GM19238 (cell line): ENCODE measurements at regions not wholly inside any gene's neighbourhood (a gene's known extent, or its start where the extent isn't known, plus 50 kb on each side); places are given as distances from the start of the nearest gene placed in this dataset.

Source experiments
- DNase-seq: peaks from one replicate; pipeline ENCODE4 v3.0.0; 2011; ENCODE audit warnings: low spot score; ENCODE audit not compliant: insufficient read length

DNA sequence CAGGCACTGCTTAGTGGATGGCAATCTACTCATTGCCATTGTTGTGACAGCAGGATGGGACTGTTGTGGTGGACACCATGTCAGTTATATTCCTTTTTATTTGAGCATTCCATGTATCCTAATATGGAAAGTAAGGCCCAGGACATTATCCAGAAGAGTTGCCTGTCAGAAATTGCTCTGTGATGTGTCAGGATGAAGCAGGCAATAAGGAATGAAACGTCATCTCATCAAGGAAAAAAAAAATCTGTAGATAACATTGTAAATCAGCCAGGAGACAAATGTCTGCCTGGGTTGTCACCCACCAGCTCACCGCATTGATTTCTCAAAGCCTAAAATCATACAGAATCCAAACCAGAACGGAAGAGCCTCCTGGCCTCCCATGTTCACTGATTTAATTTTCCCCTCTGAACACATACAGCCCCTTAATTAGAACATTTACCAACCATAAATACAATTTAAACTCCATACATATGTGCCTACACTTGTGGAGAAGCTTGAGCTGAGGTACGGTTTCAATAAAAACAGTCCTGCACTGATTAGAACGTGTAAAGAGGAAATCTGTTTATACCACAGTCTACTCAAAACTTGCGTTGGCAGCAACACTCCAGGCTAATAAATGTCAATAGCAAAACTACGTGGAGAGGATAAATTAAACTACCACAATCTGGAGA is 73.9 kb downstream of the FOXD1 start:
- DNase-seq, result no peak

DNA sequence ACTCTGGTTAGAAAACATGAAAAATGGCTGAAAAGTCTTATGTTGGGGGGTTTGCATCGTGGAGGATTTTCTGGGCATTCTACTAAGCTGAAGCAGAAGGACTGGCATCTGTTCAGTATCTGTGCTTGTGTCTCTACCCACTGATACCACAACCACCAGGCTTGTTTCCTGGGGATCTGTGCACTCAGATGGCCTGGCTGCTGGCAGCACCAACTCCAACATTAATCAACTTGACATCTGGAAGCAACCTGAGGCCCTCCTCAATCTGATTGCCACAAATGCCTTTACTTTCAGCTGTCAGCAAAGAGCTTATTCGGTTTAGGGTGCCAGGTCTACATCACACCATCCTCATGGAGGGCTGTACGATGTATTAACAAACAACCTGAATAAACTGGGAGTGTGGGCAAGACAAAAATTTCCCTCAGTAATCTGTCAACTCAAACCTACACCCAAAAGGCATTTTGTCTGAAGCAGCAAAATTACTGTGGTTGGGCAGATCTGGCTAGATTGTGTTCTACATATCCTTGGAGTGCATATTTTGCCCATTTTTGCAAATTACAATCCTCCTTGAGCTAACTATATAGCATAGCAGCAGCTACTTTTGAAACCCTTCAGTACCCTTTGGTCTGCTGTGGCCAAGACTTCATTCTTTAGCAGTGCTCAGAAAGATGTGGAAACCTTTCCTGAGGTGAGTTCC is 74.6 kb downstream of the FOXD1 start:
- no peak for DNase-seq

DNA sequence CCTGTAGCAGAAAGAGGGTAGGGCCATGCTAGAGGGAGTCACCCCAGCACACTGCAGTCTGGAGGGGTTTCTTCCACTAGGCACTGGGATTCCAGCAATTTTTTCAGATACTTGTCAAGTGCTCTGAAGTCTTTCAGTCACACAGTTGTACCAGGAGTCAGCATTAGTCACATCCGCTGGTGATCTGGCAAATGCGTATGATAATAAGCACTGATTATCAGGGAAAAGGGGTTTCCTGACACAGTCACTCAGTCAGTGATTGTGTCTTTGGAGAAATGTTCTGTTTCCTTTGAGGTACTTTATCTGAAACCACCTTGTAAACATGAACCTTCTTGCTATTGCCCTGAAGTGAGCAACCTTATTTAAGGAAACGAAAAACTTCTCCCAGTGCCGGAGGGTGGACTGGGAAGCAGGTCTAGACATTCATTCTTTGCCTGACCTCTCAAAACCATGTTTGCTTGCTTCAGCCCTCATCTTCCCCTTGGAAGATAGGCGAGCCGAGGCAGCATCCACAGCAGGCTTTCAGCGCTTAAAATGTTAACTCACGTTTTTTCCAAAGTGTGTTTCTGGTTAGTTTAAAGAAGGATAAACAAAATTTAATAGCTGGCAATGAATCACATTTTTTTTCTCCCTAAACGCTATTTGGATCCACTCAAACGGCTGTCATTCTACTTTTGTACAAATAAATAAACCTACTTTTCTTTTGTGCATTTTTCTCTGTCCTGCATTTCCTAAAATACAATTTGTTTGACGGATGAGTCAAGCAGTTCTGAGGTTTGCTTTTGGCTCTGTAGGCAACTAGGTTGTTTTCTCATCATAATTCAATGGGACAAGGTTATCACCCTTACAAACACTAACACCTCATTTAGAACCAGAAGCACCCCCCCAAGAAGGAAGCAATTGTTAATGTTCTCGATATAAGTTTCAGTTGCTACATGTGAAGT is 77.7 kb downstream of the FOXD1 start:
- DNase-seq, result no peak

DNA sequence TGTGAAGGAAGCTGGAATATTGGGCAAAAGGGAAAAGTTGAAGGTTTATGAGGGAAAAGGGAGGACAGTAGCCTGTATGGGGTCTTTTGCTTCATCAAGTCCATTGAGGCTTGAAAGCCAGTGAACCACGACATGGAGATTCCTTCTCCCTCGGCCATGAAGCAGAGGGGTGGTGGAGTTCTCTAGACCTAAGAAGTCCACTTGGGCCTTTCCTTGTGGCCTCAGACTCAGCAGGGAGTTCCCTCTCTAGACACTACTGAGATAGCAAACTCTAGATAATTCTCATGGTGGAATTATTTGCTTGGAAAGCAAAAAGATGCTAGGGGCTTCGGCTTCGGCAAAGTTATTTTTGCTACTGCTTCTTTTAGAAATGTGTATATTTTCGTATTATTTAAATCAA is 78.5 kb downstream of the FOXD1 start:
- no peak for DNase-seq

DNA sequence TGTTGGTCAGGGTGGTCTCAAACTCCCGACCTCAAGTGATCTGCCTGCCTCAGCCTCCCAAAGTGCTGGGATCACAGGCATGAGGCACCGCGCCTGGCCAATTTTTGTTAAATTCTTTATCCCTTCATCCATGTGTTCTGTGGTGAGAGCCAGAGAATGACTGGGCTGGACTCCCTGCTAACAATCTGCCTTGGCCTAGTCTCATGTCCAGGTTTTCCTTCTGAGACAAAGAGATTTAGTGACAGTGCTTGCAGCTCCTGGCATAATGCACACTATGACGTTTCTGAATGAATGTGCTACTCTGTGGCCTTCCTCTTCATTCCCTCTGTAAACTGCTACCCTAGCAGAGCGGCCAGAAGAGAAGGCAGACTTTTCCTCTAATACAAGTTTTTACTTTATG is 79.3 kb downstream of the FOXD1 start:
- no peak for DNase-seq

DNA sequence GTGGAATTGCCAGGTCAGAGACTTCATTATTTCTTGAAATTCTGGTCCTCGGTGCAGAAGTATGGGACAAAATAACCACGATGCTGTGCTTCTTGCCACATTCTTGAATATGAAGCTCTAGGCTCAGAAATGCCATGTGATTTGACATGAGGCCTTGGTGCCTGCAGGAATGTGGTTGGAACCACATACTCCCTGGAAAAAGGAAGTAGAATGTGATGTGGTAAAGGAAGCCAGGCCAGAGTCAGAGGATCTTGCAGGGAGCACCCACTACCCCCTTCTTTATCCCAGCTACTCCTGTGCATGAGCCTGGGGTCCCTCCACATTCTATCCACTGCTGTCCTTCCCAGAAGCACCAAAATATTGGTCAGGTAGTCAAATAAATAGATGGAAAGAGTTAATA is 80.9 kb downstream of the FOXD1 start:
- DNase-seq, result no peak

DNA sequence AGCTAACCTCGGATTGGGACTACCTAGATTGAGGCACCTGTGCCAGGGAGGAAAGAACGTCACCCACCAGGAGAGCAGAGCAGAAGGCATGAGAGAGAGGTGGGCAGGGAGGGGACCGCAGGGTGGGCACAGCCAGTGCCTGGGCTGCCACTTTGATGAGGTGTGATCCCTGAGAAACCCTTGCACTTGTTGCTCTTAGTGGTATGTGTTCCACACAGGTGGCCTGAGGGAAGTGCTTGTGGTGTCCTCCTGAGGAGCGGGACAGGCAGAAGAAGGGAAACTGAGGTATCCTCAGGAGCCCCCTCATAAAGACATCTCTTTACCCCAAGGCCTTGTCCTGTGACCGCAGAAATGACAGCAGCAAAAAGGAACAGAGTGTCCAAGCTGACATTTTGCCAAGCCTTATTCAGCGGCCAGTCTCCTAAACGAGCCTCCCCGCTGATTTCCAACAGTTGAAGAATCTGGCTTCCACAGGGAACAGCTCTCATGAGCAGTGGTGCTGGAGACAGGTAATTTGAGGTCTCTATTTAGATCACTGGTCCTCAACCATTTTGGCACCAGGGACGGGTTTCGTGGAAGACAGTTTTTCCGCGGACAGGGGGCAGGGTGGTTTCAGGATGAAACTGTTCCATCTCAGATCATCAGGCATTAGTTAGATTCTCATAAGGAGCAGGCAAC is 82.4 kb downstream of the FOXD1 start:
- no peak for DNase-seq

DNA sequence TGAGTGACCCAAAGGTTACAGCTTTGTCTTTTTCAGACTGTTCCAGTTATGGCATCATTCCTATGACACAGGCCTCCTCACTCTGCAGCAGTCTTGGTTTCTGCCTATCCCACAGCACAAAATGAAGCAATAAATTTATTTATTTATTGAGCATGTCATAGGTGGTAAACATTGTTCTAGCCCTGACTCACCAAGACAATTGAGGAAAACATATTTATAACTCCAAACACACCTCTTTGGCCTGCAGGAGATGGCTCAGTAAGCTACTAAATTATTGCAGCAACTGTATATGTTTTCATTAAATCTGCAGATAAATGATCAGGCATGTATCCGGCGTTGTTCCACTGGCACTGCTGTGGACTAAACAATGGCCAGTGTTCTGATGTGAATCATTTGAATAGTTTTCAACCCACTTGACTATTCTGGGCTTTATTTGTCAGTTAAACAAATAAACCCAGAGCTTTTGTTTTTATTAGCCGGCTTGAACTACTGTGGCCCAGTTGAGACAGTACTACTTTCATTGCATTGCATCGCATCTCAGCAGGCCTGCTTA is 83.2 kb downstream of the FOXD1 start:
- no peak for DNase-seq

DNA sequence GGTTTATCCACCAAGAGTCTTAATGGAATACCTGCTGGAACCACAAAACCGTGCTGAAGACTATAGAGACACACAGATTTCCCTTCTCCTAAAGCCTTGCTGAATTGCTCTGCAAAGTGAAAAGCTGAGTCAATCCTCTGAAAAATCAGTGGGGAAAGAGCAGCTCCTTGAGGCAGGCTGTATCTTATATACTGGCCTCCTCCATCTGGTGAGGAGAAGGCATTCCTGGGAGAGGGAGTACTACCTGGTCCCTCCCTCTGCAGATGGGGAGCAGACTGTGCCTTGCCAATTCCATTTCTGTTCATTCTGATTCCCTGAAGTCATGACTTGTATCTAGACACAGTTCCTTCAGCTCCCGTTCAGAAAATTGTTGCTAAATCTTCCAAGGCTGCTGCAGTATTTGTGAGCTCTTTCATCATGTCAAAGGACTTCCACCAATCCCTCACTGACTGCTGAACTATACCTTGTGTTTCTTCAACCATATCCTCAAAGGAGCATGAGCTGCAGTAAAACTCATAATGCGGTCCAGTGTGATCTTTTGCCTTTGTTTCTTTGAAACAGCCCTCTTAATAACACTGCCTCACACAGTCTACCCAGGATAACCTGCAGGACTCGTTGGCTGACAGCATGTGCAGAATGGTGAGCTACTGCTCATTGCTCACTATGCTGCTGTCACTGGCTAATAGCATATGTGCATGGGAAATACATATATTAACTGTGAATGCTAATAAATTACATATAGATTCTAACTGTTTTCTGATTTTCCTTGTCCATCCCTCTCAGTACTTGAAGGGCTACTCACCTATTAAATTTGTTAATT is 84.5 kb downstream of the FOXD1 start:
- DNase-seq, result no peak

DNA sequence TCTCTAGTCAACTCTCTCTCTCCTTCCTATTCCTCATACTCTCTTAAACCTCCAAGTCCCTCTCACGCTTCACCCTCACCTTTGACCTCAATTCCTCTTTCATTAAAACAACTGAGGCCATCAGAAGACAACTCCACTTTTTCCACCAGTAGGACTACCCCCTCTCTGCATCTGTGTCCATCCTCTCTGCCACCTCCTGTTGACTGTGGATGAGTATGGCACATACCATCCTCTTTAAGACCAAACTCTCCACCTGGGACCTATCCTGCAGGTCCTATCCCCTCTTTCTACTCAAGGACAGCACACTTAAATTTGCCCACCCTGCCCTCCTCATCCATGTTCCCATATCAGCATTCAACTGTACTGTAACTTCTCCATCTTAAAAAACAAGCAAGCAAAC is 89.2 kb downstream of the FOXD1 start:
- DNase-seq, result no peak

DNA sequence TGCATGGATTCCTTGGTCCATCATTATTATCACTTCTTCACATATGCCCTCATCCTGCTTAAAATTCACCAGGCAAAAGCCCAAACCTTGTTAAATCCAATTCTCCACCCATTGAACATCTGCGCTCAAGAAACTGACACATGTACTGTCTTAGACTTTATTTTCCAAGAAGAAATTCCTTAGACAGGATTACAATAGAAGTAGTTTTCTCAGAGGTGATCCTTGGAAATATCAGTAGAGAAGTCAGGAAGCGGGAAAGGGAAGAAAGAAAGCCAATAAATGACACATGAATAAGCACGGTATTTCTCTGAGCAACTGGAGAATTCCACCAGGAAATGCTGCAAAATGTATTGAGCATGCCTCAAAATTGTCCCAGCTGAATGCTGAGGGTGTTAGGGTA is 90.2 kb downstream of the FOXD1 start:
- no peak for DNase-seq

DNA sequence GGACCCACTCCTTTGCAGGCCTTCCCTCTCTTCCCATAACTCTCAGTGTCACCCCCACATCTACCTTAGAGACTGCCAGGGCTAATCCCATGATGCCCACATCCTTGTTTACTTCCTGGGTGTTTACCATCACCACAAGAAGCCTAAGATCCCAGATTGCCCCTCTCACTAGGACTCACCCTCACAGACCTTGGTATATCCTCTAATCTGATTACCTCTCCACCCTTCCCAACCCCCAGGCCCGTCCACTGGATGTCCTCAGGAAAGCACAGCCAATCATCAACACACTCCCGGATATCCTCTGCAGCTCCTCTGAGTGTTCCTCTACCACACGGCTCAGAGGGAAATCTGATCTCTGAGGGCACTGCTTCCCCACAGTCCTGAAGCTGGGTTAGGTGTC is 91.0 kb downstream of the FOXD1 start:
- DNase-seq, result no peak

DNA sequence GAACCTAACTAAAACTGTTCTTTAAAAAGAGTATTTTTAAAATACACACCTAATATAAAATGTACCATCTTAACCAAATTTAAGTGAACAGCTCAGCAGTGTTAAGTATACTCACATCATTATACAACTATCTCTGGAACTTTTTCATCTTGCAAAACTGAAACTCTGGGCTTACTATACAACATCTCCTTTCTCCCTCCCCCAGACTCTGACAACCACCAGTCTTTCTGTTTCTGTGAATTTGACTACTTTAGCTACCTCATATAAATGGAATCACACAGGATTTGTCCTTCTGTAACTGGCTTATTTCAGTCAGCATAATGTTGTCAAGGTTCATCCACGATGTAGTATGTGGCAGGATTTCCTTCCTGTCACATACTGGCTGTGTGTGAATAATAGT is 93.5 kb downstream of the FOXD1 start:
- no peak for DNase-seq

DNA sequence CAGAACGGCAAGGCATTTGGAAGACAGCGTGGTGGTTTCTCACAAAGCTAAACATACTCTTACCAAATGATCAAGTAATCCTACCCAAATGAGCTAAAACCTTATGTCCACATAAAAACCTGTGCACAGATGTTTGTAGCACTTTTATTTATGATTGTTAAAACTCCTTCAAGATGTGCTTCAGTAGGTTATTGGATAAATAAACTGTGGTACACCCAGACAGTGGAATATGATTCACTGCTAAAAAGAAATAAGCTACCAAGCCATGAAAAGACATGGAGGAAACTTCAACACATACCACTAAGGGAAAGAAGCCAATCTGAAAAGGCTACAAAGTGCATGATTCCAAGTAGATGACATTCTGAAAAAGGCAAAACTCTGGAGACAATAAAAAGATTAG is 94.2 kb downstream of the FOXD1 start:
- DNase-seq, result no peak

DNA sequence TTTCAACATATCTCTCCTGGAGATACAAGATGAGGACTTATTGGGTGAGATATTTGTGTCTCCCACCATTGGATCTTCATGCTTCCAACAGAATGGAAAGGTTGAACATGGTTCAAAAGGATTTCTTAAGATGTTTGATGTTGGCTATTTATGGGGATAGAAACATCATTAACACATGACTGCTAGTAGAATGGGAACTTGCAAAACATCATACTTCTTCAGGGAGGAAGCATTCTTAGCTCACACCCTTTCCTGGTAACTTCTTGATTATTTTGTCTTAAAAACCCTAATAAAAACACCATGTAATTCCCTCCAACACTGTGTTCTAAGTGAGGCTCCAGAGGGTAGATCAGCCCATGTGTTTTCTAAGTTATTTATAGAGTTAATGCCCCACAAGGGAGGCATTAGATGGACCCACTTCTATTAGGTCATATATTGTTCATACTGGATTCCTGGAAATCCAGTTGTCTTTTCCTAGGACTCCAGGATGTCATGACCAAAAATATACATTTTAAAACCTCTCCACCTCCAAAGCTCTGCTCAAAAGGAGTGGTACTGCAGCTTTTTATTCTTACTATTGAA is 95.8 kb downstream of the FOXD1 start:
- no peak for DNase-seq

DNA sequence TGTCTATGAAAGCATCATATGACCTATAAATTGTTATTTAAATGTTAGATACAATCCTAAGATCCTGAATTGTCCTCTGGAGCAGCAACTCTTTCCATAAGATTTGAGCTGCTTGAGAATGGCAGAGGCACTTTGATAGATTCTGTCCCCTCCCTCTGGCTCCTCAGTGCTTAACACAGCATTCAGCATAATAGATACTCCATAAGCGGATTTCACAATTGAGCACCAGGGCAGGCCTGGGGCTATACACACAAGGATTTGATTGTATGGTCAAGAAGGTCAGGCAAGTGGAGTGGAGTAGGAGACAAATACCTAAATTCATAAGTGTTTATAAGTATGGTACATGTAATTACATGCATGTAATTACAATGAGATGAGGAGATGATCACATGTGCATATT is 96.3 kb downstream of the FOXD1 start:
- DNase-seq, result no peak

DNA sequence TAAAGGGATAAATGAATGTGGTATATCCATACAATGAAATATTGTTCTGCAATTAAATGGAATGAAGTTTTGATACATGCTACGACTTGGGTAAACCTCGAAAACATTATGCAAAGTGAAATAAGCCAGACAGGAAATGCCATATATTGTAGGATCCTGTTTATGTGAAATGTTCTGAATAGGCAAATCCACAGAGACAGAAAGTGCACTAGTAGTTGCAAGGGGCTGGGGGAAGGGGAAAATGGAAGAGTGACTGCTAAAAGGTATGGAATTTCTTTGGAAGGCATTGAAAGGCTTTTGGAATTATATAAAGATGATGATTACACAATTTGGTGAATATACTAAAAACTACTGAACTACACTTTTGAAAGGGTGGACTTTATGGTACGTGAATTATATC is 97.0 kb downstream of the FOXD1 start:
- DNase-seq, result no peak

DNA sequence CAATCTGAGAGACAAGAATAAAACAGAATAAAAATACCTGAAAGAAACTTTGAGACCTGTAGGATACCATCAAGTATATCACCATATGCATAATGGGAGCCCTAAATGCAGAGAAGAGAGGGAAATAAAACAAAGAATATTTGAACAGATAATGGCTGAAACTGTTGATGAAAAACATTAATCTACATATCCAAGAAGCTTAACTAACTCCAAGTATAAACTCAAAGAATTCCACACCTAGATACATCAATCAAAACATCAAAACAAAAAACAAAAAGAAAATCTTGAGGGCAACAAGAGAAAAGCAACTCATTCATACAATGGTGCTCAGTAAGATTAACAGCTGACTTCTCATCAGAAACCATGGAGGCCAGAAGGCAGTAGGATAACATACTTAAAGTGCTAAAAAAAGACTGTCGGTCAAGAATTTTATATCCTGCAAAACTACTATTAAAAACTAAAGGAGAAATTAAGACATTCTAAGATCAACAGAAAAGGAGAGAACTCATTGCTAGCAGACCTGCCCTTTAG is 101.6 kb downstream of the FOXD1 start:
- no peak for DNase-seq

DNA sequence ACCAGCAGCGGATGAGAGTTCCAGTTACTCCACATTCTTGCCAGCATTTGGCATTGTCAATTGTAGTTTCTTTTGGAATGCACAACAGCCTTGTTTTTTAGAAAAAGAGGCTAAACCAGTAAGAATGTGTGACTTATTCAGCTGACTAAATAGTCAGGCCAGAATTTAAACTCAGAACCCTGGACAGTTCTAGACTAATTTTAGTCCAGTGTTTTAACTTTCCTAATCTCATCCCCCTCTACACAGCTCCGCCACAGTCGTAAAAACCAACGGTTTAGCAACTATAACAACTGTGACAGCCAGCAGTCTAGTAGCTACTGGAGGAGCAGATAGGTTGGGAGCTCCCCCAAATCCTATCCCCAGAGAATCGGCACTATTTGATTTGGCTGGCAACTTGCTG is 103.7 kb downstream of the FOXD1 start:
- DNase-seq, result no peak

DNA sequence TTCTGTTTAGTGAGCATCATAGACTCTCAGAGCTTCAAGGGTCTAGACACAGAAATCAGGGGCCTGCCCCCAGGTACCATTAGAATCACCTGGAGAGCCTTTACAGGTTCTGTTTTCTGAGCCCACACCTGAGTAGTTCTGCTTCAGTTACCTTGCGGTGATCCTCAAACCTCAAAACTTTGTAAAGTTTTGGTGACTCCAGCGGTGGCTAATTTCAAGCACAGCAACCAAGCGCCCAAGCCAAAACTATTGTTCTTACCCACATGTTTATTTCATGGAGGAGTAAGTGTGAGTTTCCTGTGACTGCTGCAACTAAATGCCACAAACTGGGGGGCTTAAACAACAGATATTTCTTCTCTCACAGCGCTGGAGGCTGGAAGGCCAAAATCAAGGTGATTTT is 108.9 kb downstream of the FOXD1 start:
- DNase-seq, result no peak
